H1 (cell line): ENCODE measurements at regions not wholly inside any gene's neighbourhood (a gene's known extent, or its start where the extent isn't known, plus 50 kb on each side); places are given as distances from the start of the nearest gene placed in this dataset.

Source experiments
- ATF2 ChIP-seq: IDR thresholded peaks from 2 replicates; pipeline ENCODE4 v1.6.1; 2012; ENCODE audit warnings: low read length, inconsistent platforms
- CHD2 ChIP-seq: IDR thresholded peaks from 2 replicates; pipeline ENCODE4 v1.6.1; 2012; ENCODE audit warnings: low read length, improper control_type of control experiment
- CREB1 ChIP-seq: IDR thresholded peaks from 2 replicates; pipeline ENCODE4 v1.6.1; 2012; ENCODE audit warnings: inconsistent platforms
- CTCF ChIP-seq, 3 experiments: IDR thresholded peaks; 1 replicate in 2 of 3; 2 replicates in 1 of 3; pipeline versions ENCODE4 v1.5.1 to v1.6.1; 2011; ENCODE audit warnings: low read length in 3 of 3, mild to moderate bottlenecking in 3 of 3, inconsistent platforms in 2 of 3, low read depth in 1 of 3, moderate library complexity in 1 of 3; ENCODE audit not compliant: insufficient read depth in 1 of 3; ENCODE audit errors: control extremely low read depth in 1 of 3
- EZH2 ChIP-seq: fragments of 200-600 bp; sonication (generic); IDR thresholded peaks from 2 replicates; pipeline ENCODE4 v1.7.1; 2012; ENCODE audit warnings: low read depth, mild to moderate bottlenecking, moderate library complexity, low read length, inconsistent platforms; ENCODE audit not compliant: severe bottlenecking
- FOSL1 ChIP-seq: IDR thresholded peaks from 2 replicates; pipeline ENCODE4 v1.6.1; 2011; ENCODE audit warnings: mild to moderate bottlenecking, low read depth, low read length, moderate library complexity; ENCODE audit not compliant: insufficient read depth
- KDM1A ChIP-seq: fragments of 200-600, 300-600 bp; sonication (generic); IDR thresholded peaks from 2 replicates; pipeline ENCODE4 v1.7.1; 2016; ENCODE audit warnings: mild to moderate bottlenecking, low read length, borderline replicate concordance
- MAFK ChIP-seq: IDR thresholded peaks from 2 replicates; pipeline ENCODE4 v1.6.1; 2012; ENCODE audit warnings: low read depth, mild to moderate bottlenecking, improper control_type of control experiment, low read length
- POLR2A ChIP-seq, 2 experiments: IDR thresholded peaks; 1 replicate in 1 of 2; 2 replicates in 1 of 2; pipeline ENCODE4 v1.6.1; 2011; ENCODE audit warnings: low read depth in 2 of 2, low read length in 2 of 2, mild to moderate bottlenecking in 2 of 2; ENCODE audit errors: control extremely low read depth in 1 of 2
- RAD21 ChIP-seq, 2 experiments: IDR thresholded peaks in 1 of 2; conservative IDR thresholded peaks in 1 of 2; 2 replicates each; pipeline ENCODE4 v1.6.1; 2011; ENCODE audit warnings: low read depth in 2 of 2, low read length in 2 of 2, improper control_type of control experiment in 1 of 2, inconsistent platforms in 1 of 2, mild to moderate bottlenecking in 1 of 2, moderate library complexity in 1 of 2
- RFX5 ChIP-seq: IDR thresholded peaks from 2 replicates; pipeline ENCODE4 v1.6.1; 2011; ENCODE audit warnings: low read depth, low read length, improper control_type of control experiment, borderline replicate concordance
- SP1 ChIP-seq: IDR thresholded peaks from 2 replicates; pipeline ENCODE4 v1.6.1; 2011; ENCODE audit warnings: low read depth, low read length
- TCF12 ChIP-seq: IDR thresholded peaks from 2 replicates; pipeline ENCODE4 v1.6.1; 2011; ENCODE audit warnings: low read depth, mild to moderate bottlenecking, low read length
- USF2 ChIP-seq: IDR thresholded peaks from 2 replicates; pipeline ENCODE4 v1.6.1; 2011; ENCODE audit warnings: low read length, improper control_type of control experiment

- no peak for TF ChIP-seq CTCF (IDR thresholded peaks at IDR 0.05; ENCODE audit: control extremely low read depth in 1 of 3, insufficient read depth in 1 of 3, low read depth in 1 of 3, low read length in 3 of 3)
- TF ChIP-seq ATF2 = no peak
- TF ChIP-seq RFX5 = no peak
- no peak for TF ChIP-seq POLR2A (IDR thresholded peaks at IDR 0.05; ENCODE audit: control extremely low read depth in 1 of 2, low read depth in 2 of 2, low read length in 2 of 2)
- TF ChIP-seq MAFK = no peak
- TF ChIP-seq RAD21 (IDR thresholded peaks at IDR 0.05 in 1 of 2, conservative IDR thresholded peaks at IDR 0.05 in 1 of 2; ENCODE audit: low read depth in 2 of 2, low read length in 2 of 2) = no peak
- TF ChIP-seq SP1 = no peak
- TF ChIP-seq CREB1 = no peak
- TF ChIP-seq CHD2 = no peak
- TF ChIP-seq FOSL1 = no peak
- TF ChIP-seq TCF12 = no peak
- no peak for TF ChIP-seq EZH2
- TF ChIP-seq KDM1A = no peak
- no peak for TF ChIP-seq USF2
These were observed 117.9 kb upstream of the CES5A start for GRCh38 chr16:55993088-55993487.
